GM23338 (cell line): ENCODE measurements at regions not wholly inside any gene's neighbourhood (a gene's known extent, or its start where the extent isn't known, plus 50 kb on each side); places are given as distances from the start of the nearest gene placed in this dataset.

ENCODE experiments used
- ATAC-seq: fragments of 200-7000 bp; cut with Tn5 transposase; 3 replicates; pipeline ENCODE4 v1.9.1; 2020
- DNase-seq: peaks from one replicate; pipeline ENCODE4 v3.0.0-alpha.2; 2015; ENCODE audit warnings: low spot score
- H2AFZ ChIP-seq: fragments of 200-600 bp; sonication (generic); 2 replicates; pipeline ENCODE4 v1.8.0; 2016; ENCODE audit warnings: antibody characterized with exemption, mild to moderate bottlenecking, moderate library complexity
- H3F3A ChIP-seq: fragments of 200-600 bp; sonication (generic); replicated peaks from 2 replicates; pipeline ENCODE4 v1.8.0; 2017; ENCODE audit warnings: antibody characterized with exemption, mixed run types, low read depth
- H3K27ac ChIP-seq: fragments of 200-600 bp; sonication (generic); 2 replicates; pipeline ENCODE4 v1.6.1; 2016; ENCODE audit warnings: low read depth
- H3K27me3 ChIP-seq: fragments of 200-600 bp; sonication (generic); 2 replicates; pipeline ENCODE4 v1.8.0; 2016; ENCODE audit warnings: mild to moderate bottlenecking, mixed run types, moderate library complexity; ENCODE audit not compliant: insufficient read depth
- H3K36me3 ChIP-seq: fragments of 200-600 bp; sonication (generic); 2 replicates; pipeline ENCODE4 v1.8.0; 2016; ENCODE audit warnings: mild to moderate bottlenecking; ENCODE audit not compliant: insufficient read depth
- H3K4me1 ChIP-seq: fragments of 200-600 bp; sonication (generic); 2 replicates; pipeline ENCODE4 v1.8.0; 2016; ENCODE audit warnings: mild to moderate bottlenecking, moderate library complexity; ENCODE audit not compliant: insufficient read depth
- H3K4me2 ChIP-seq: fragments of 200-600 bp; sonication (generic); 2 replicates; pipeline ENCODE4 v1.7.1; 2017; ENCODE audit warnings: mixed run types
- H3K4me3 ChIP-seq: fragments of 200-600 bp; sonication (generic); 2 replicates; pipeline ENCODE4 v1.6.1; 2016; ENCODE audit warnings: mixed run types
- H3K79me2 ChIP-seq: fragments of 200-600 bp; sonication (generic); replicated peaks from 2 replicates; pipeline ENCODE4 v1.8.0; 2017; ENCODE audit warnings: mild to moderate bottlenecking; ENCODE audit not compliant: insufficient read depth
- H3K9me2 ChIP-seq: fragments of 200-600 bp; sonication (generic); 2 replicates; pipeline ENCODE4 v1.8.0; 2017; ENCODE audit not compliant: insufficient read depth
- H4K20me1 ChIP-seq: fragments of 200-600 bp; sonication (generic); replicated peaks from 2 replicates; pipeline ENCODE4 v1.8.0; 2017; ENCODE audit warnings: mild to moderate bottlenecking; ENCODE audit not compliant: insufficient read depth
- H3K27ac Mint-ChIP-seq: 2 replicates; pipeline ENCODE4 v1.8.0; 2020; ENCODE audit warnings: inconsistent platforms, mild to moderate bottlenecking, moderate library complexity, mixed read lengths
- H3K27me3 Mint-ChIP-seq: 3 replicates; pipeline ENCODE4 v1.8.0; 2022; ENCODE audit warnings: low read depth, mild to moderate bottlenecking, moderate library complexity, mixed read lengths, inconsistent platforms; ENCODE audit not compliant: insufficient read depth, poor library complexity
- H3K36me3 Mint-ChIP-seq: 3 replicates; pipeline ENCODE4 v1.8.0; 2021; ENCODE audit warnings: low read depth, mild to moderate bottlenecking, inconsistent platforms, moderate library complexity, mixed read lengths
- H3K4me1 Mint-ChIP-seq: 3 replicates; pipeline ENCODE4 v1.8.0; 2020; ENCODE audit warnings: mild to moderate bottlenecking, inconsistent platforms, mixed read lengths
- H3K4me3 Mint-ChIP-seq: 3 replicates; pipeline ENCODE4 v1.8.0; 2021; ENCODE audit warnings: moderate library complexity, mild to moderate bottlenecking, inconsistent platforms, mixed read lengths
- H3K9me3 Mint-ChIP-seq: 3 replicates; pipeline ENCODE4 v1.8.0; 2020; ENCODE audit warnings: moderate library complexity, mild to moderate bottlenecking, inconsistent platforms, mixed read lengths
- CREB1 ChIP-seq: fragments of 250-450 bp; sonication (Bioruptor Pico); IDR thresholded peaks from 2 replicates; pipeline ENCODE4 v1.5.0; 2020; ENCODE audit warnings: low read depth, mild to moderate bottlenecking, moderate library complexity
- CTCF ChIP-seq, 2 experiments: fragments of 200-600 bp in 1 of 2; sonication (generic) in 1 of 2; conservative IDR thresholded peaks; 2 replicates each; pipeline versions ENCODE4 v1.5.1 to v1.6.1; 2016 to 2017; ENCODE audit warnings: antibody characterized with exemption in 2 of 2, low read depth in 2 of 2, mild to moderate bottlenecking in 2 of 2, moderate library complexity in 1 of 2
- ETS1 ChIP-seq: IDR thresholded peaks from 2 replicates; pipeline ENCODE4 v1.6.1; 2016; ENCODE audit warnings: antibody characterized with exemption
- EZH2 ChIP-seq: fragments of 200-600 bp; sonication (generic); IDR thresholded peaks from one replicate; pipeline ENCODE4 v1.8.0; 2017; ENCODE audit warnings: antibody characterized with exemption, mild to moderate bottlenecking, low read depth; ENCODE audit not compliant: unreplicated experiment
- EZH2phosphoT487 ChIP-seq: fragments of 200-600 bp; sonication (generic); IDR thresholded peaks from one replicate; pipeline ENCODE4 v1.8.1; 2018; ENCODE audit warnings: antibody characterized with exemption; ENCODE audit not compliant: unreplicated experiment
- JUNB ChIP-seq: IDR thresholded peaks from one replicate; pipeline ENCODE4 v1.6.1; 2016; ENCODE audit warnings: antibody characterized with exemption; ENCODE audit not compliant: unreplicated experiment
- NANOG ChIP-seq: IDR thresholded peaks from 2 replicates; pipeline ENCODE4 v1.6.1; 2016; ENCODE audit warnings: antibody characterized with exemption, borderline replicate concordance
- POLR2AphosphoS5 ChIP-seq: IDR thresholded peaks from 2 replicates; pipeline ENCODE4 v1.6.1; 2016; ENCODE audit warnings: antibody characterized with exemption, low read depth
- REST ChIP-seq: IDR thresholded peaks from one replicate; pipeline ENCODE4 v1.6.1; 2018; ENCODE audit warnings: antibody characterized with exemption; ENCODE audit not compliant: unreplicated experiment
- STAT1 ChIP-seq: IDR thresholded peaks from one replicate; pipeline ENCODE4 v1.6.1; 2016; ENCODE audit warnings: antibody characterized with exemption; ENCODE audit not compliant: unreplicated experiment
- ZNF114 ChIP-seq: fragments of 250-450 bp; sonication (Bioruptor Pico); IDR thresholded peaks from 2 replicates; pipeline ENCODE4 v1.5.0; 2020; ENCODE audit warnings: mild to moderate bottlenecking, moderate library complexity
- ZNF331 ChIP-seq: fragments of 250-450 bp; sonication (Bioruptor Pico); IDR thresholded peaks from 2 replicates; pipeline ENCODE4 v1.5.0; 2020; ENCODE audit warnings: low read depth, mild to moderate bottlenecking, moderate library complexity
- ZNF462 ChIP-seq: fragments of 250-450 bp; sonication (Bioruptor Pico); IDR thresholded peaks from 2 replicates; pipeline ENCODE4 v1.5.0; 2020; ENCODE audit warnings: mild to moderate bottlenecking, moderate library complexity

- Mint-ChIP-seq H3K36me3 (peaks cover 11% of the 10 kb centered on the region; the same call in 2 of the 3 replicates), H3K27me3 (no peaks in the 10 kb centered on the region), H3K9me3 (peaks cover 23% of the 10 kb centered on the region), H3K4me1 (no peaks in the 10 kb centered on the region), H3K4me3 (no peak overlapping the region), H3K27ac (no peak overlapping the region)
- no peaks in the 10 kb centered on the region for H3K79me2 ChIP-seq
- no peaks in the 10 kb centered on the region for H4K20me1 ChIP-seq
- H3F3A ChIP-seq: no peaks in the 10 kb centered on the region
- no peak overlapping the region for H3K27ac ChIP-seq
- H3K27me3 ChIP-seq: no peaks in the 10 kb centered on the region
- H3K4me1 ChIP-seq: no peaks in the 10 kb centered on the region
- H3K4me3 ChIP-seq: no peak overlapping the region
- H3K9me2 ChIP-seq: no peaks in the 10 kb centered on the region
- H3K36me3 ChIP-seq: no peaks in the 10 kb centered on the region
- H2AFZ ChIP-seq: no peak overlapping the region
- ATAC-seq (no peak), DNase-seq (no peak)
- no peak for TF ChIP-seq CREB1 (CRISPR knock-in tag)
- no peak for TF ChIP-seq STAT1
- no peak for TF ChIP-seq EZH2
- TF ChIP-seq POLR2AphosphoS5: no peak
- no peak for TF ChIP-seq EZH2phosphoT487
- no peak for TF ChIP-seq ETS1
- TF ChIP-seq REST: no peak
- no peak for TF ChIP-seq NANOG
- no peak for TF ChIP-seq CTCF (conservative IDR thresholded peaks at IDR 0.05; ENCODE audit: low read depth in 2 of 2)
- TF ChIP-seq ZNF331: no peak
- TF ChIP-seq ZNF114 (CRISPR knock-in tag): no peak
- no peak for TF ChIP-seq ZNF462 (CRISPR knock-in tag)
- no peak for TF ChIP-seq JUNB
- H3K4me2 ChIP-seq: no peak overlapping the region
Measured at GRCh38 chr9:25939126-25939525, 260.9 kb upstream of the TUSC1 start.
